ENCODE measurements at regions not wholly inside any gene's neighbourhood (a gene's known extent, or its start where the extent isn't known, plus 50 kb on each side); places are given as distances from the start of the nearest gene placed in this dataset.

DNA sequence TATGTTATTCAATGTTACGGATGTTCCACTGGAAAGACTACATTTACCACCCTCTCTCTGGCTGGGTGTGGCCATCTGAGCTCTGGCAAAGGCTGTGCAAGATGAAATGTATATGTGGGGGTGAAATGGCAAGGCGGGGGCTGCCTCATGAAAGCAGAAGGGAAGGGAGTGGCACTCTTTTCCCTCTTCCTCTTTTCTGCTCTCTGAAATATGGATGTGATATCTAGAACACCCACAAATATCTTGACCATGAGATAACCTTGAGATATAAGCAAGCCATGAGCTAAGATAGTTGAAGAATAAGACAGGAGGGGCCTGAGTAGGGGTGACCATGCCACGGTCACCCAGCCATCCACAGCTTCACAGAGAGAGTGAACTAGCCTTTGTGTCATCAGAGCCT is 367.8 kb upstream of the ID2 start:
- Histone ChIP-seq H3K4me3 (ENCODE audit: low read length) (no peak overlapping the region), H3K9ac (ENCODE audit: low read length) (no peak overlapping the region), H3K79me2 (replicated peaks; ENCODE audit: insufficient read depth, low read length) (no peaks in the 10 kb centered on the region), H3K27ac (ENCODE audit: low read length) (no peak overlapping the region), H3K36me3 (ENCODE audit: insufficient read depth, low read length) (no peaks in the 10 kb centered on the region), H3F3A (ENCODE audit: insufficient read depth, low read length, poor library complexity, severe bottlenecking) (no peaks in the 10 kb centered on the region), H3K4me2 (ENCODE audit: low read length) (no peak overlapping the region), H2AFZ (ENCODE audit: low read depth, low read length) (no peak overlapping the region), H4K20me1 (ENCODE audit: insufficient read depth) (no peaks in the 10 kb centered on the region), H3K27me3 (ENCODE audit: insufficient read depth, low read depth, low read length) (no peaks in the 10 kb centered on the region), H3K9me2 (ENCODE audit: insufficient read depth, low read length) (no peaks in the 10 kb centered on the region), H3K9me3 (ENCODE audit: low read length) (no peaks in the 10 kb centered on the region)
- TF ChIP-seq EZH2 (IDR thresholded peaks at IDR 0.05; ENCODE audit: borderline replicate concordance, insufficient read depth, low read length, poor library complexity, severe bottlenecking) (no peak), EP300 (conservative IDR thresholded peaks at IDR 0.05; ENCODE audit: poor library complexity, severe bottlenecking) (no peak), TAF1 (IDR thresholded peaks at IDR 0.05; ENCODE audit: low read depth) (no peak), MXI1 (conservative IDR thresholded peaks at IDR 0.05; ENCODE audit: poor library complexity, severe bottlenecking) (no peak), SMC3 (conservative IDR thresholded peaks at IDR 0.05; ENCODE audit: poor library complexity) (no peak), RAD21 (conservative IDR thresholded peaks at IDR 0.05) (no peak), POLR2AphosphoS5 (IDR thresholded peaks at IDR 0.05) (no peak)
- TF ChIP-seq, protein P1, sequence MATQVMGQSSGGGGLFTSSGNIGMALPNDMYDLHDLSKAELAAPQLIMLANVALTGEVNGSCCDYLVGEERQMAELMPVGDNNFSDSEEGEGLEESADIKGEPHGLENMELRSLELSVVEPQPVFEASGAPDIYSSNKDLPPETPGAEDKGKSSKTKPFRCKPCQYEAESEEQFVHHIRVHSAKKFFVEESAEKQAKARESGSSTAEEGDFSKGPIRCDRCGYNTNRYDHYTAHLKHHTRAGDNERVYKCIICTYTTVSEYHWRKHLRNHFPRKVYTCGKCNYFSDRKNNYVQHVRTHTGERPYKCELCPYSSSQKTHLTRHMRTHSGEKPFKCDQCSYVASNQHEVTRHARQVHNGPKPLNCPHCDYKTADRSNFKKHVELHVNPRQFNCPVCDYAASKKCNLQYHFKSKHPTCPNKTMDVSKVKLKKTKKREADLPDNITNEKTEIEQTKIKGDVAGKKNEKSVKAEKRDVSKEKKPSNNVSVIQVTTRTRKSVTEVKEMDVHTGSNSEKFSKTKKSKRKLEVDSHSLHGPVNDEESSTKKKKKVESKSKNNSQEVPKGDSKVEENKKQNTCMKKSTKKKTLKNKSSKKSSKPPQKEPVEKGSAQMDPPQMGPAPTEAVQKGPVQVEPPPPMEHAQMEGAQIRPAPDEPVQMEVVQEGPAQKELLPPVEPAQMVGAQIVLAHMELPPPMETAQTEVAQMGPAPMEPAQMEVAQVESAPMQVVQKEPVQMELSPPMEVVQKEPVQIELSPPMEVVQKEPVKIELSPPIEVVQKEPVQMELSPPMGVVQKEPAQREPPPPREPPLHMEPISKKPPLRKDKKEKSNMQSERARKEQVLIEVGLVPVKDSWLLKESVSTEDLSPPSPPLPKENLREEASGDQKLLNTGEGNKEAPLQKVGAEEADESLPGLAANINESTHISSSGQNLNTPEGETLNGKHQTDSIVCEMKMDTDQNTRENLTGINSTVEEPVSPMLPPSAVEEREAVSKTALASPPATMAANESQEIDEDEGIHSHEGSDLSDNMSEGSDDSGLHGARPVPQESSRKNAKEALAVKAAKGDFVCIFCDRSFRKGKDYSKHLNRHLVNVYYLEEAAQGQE (IDR thresholded peaks at IDR 0.05; ENCODE audit: borderline replicate concordance), result no peak
- TF ChIP-seq, protein P2, sequence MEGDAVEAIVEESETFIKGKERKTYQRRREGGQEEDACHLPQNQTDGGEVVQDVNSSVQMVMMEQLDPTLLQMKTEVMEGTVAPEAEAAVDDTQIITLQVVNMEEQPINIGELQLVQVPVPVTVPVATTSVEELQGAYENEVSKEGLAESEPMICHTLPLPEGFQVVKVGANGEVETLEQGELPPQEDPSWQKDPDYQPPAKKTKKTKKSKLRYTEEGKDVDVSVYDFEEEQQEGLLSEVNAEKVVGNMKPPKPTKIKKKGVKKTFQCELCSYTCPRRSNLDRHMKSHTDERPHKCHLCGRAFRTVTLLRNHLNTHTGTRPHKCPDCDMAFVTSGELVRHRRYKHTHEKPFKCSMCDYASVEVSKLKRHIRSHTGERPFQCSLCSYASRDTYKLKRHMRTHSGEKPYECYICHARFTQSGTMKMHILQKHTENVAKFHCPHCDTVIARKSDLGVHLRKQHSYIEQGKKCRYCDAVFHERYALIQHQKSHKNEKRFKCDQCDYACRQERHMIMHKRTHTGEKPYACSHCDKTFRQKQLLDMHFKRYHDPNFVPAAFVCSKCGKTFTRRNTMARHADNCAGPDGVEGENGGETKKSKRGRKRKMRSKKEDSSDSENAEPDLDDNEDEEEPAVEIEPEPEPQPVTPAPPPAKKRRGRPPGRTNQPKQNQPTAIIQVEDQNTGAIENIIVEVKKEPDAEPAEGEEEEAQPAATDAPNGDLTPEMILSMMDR (IDR thresholded peaks at IDR 0.05; ENCODE audit: poor library complexity, severe bottlenecking), result no peak

DNA sequence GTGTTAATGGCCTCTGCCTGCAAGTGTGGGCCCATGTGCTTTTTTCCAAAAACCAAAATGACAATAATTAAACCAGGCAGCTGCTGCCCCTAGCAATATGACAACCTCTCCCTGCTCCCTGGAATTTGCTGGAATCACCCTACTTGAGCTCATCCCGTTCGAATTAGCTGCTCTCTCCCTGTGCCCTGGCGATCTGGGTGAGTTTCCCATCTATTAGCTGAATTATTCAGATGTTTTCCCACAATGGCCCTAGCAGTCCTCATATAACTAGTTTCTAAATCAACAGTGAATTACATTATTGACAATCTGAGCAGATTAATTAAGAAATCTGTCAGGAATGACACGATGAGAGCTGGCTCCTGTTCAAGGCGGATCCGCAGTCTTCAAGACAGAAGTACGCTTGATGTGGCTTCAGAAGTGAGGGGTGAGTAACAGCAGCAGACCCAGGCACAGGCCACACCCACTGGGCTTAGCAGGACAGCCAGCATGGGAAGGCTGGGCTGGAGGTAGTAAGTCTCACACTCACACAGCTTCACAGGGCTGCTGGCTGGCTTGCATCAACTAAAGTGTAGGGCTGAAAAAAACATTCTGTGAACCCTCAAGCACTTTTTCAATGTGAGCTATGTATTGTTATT is 366.2 kb upstream of the ID2 start:
- H3K4me2 ChIP-seq (ENCODE audit: low read length), result no peak overlapping the region
- H3K4me3 ChIP-seq (ENCODE audit: low read length), result no peak overlapping the region
- H3K27ac ChIP-seq (ENCODE audit: low read length), result no peak overlapping the region
- no peak overlapping the region for H3K9ac ChIP-seq (ENCODE audit: low read length)
- H3K79me2 ChIP-seq (replicated peaks; ENCODE audit: insufficient read depth, low read length), result no peaks in the 10 kb centered on the region
- TF ChIP-seq MXI1 (conservative IDR thresholded peaks at IDR 0.05; ENCODE audit: poor library complexity, severe bottlenecking), result no peak
- TF ChIP-seq RAD21 (conservative IDR thresholded peaks at IDR 0.05), result no peak
- TF ChIP-seq, protein P1 (IDR thresholded peaks at IDR 0.05; ENCODE audit: borderline replicate concordance), result no peak
- no peak for TF ChIP-seq SMC3 (conservative IDR thresholded peaks at IDR 0.05; ENCODE audit: poor library complexity)
- TF ChIP-seq, protein P2 (IDR thresholded peaks at IDR 0.05; ENCODE audit: poor library complexity, severe bottlenecking), result no peak
- no peak for TF ChIP-seq POLR2AphosphoS5 (IDR thresholded peaks at IDR 0.05)
- TF ChIP-seq EP300 (conservative IDR thresholded peaks at IDR 0.05; ENCODE audit: poor library complexity, severe bottlenecking), result no peak
- TF ChIP-seq TAF1 (IDR thresholded peaks at IDR 0.05; ENCODE audit: low read depth), result no peak
- TF ChIP-seq EZH2 (IDR thresholded peaks at IDR 0.05; ENCODE audit: borderline replicate concordance, insufficient read depth, low read length, poor library complexity, severe bottlenecking), result no peak
- H4K20me1 ChIP-seq (ENCODE audit: insufficient read depth), result no peaks in the 10 kb centered on the region
- no peak overlapping the region for H2AFZ ChIP-seq (ENCODE audit: low read depth, low read length)
- no peaks in the 10 kb centered on the region for H3K36me3 ChIP-seq (ENCODE audit: insufficient read depth, low read length)
- H3K9me3 ChIP-seq (ENCODE audit: low read length), result no peaks in the 10 kb centered on the region
- no peaks in the 10 kb centered on the region for H3K27me3 ChIP-seq (ENCODE audit: insufficient read depth, low read depth, low read length)
- H3F3A ChIP-seq (ENCODE audit: insufficient read depth, low read length, poor library complexity, severe bottlenecking), result no peaks in the 10 kb centered on the region
- H3K9me2 ChIP-seq (ENCODE audit: insufficient read depth, low read length), result no peaks in the 10 kb centered on the region

Measured in neural cell (in vitro differentiated cells).